ENCODE measurements at regions not wholly inside any gene's neighbourhood (a gene's known extent, or its start where the extent isn't known, plus 50 kb on each side); places are given as distances from the start of the nearest gene placed in this dataset.
"Not testable (repeated sequence)": the region's sequence is repeated elsewhere in the genome, so short reads cannot be mapped to it uniquely, and the experiment has no call there.

DNA sequence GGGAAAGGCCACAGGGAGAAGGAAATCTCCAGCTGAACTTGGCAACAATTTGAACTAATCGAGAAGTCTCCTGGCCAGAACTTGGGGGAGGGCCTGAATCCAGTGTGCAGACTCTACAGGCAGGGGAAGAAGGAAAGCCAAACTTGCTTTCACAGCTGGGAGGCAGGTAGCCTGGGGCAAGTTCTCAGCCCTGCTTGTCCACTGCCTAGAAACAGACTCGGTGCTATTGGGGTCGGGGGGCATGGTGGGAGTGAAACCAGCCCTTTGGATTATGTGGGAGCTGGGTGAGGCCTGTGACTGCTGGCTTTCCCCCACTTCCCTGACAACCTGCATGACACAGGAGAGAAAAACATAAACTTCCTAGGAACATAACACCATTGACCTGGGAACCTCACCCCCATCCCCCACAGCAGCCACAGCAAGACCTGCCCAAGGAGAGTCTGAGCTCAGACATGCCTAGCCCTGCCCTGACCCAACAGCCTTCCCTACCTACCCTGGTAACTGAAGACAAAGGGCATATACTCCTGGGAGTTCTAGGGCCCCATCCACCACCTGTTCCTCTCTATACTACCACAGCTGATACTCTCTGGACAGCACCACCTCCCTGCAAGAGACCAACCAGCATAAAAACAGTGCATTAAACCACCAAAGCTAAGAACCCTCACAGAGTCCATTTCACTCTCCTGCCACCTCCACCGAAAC, 103.7 kb upstream of the MNS1 start:
- no peaks in the 10 kb centered on the region for H3K36me3 ChIP-seq (ENCODE audit: control insufficient read depth, insufficient read depth, low read length)
- H3K4me3 ChIP-seq (replicated peaks; ENCODE audit: low read depth, low read length), result no peak overlapping the region
- TF ChIP-seq CTCF (IDR thresholded peaks at IDR 0.05; ENCODE audit: insufficient read depth, low read length, poor library complexity, severe bottlenecking), result no peak
- DNase-seq (ENCODE audit: extremely low read depth, insufficient read length), result no peak
- H3K27me3 ChIP-seq (replicated peaks; ENCODE audit: control insufficient read depth, insufficient read depth, low read length), result no peaks in the 10 kb centered on the region

- H3K27me3 ChIP-seq (replicated peaks; ENCODE audit: control insufficient read depth, insufficient read depth, low read length), result no peaks in the 10 kb centered on the region
- no peak for TF ChIP-seq CTCF (IDR thresholded peaks at IDR 0.05; ENCODE audit: insufficient read depth, low read length, poor library complexity, severe bottlenecking)
- H3K4me3 ChIP-seq (replicated peaks; ENCODE audit: low read depth, low read length), result no peak overlapping the region
- no peak for DNase-seq (ENCODE audit: extremely low read depth, insufficient read length)
- no peaks in the 10 kb centered on the region for H3K36me3 ChIP-seq (ENCODE audit: control insufficient read depth, insufficient read depth, low read length)
Measured at GRCh38 chr15:56557415-56557814, 92.5 kb upstream of the MNS1 start.

DNA sequence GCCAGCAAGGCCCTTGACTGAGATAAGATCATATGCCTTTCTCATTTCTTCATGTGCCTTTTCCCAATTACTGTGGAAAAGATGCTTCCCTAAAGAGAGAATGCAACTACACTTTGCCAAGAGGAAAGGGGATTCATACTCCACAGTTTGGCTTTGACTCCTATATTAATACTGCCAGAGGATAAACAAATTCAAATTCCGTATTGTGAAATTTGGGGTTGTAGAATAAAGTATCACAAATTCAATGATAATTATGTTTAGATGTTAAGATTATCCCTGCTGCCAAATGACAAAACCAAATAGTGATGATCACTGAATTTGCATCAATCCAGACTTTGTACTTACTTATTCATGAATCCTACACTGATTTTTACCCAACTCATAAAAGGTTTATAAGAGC, 88.5 kb upstream of the MNS1 start:
- DNase-seq (ENCODE audit: extremely low read depth, insufficient read length), result no peak
- no peak overlapping the region for H3K4me3 ChIP-seq (replicated peaks; ENCODE audit: low read depth, low read length)
- H3K27me3 ChIP-seq (replicated peaks; ENCODE audit: control insufficient read depth, insufficient read depth, low read length), result no peaks in the 10 kb centered on the region
- no peak for TF ChIP-seq CTCF (IDR thresholded peaks at IDR 0.05; ENCODE audit: insufficient read depth, low read length, poor library complexity, severe bottlenecking)
- H3K36me3 ChIP-seq (ENCODE audit: control insufficient read depth, insufficient read depth, low read length), result no peaks in the 10 kb centered on the region

DNA sequence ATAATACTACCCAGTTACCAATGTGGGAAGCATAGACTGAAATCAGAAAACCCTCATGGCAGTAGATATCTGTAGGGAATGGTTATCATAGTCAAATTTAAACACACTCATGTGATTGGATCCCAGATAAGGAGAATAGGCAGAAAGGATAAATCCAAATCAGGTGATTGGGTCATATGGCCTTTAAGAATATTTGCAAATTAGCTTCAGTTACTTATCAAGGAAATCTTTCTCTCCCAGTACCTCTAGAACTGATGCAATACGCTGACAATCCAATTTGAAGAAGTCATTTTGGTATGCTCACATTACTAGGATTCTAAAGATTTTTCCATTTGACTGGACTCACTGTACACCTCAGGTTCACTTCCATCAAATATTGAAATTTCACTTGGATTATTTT, 87.7 kb upstream of the MNS1 start:
- Histone ChIP-seq H3K4me3 (replicated peaks; ENCODE audit: low read depth, low read length) (no peak overlapping the region), H3K36me3 (ENCODE audit: control insufficient read depth, insufficient read depth, low read length) (no peaks in the 10 kb centered on the region), H3K27me3 (replicated peaks; ENCODE audit: control insufficient read depth, insufficient read depth, low read length) (no peaks in the 10 kb centered on the region)
- no peak for DNase-seq (ENCODE audit: extremely low read depth, insufficient read length)
- TF ChIP-seq CTCF (IDR thresholded peaks at IDR 0.05; ENCODE audit: insufficient read depth, low read length, poor library complexity, severe bottlenecking), result no peak

- H3K4me3 ChIP-seq (replicated peaks; ENCODE audit: low read depth, low read length); H3K27me3 ChIP-seq (replicated peaks; ENCODE audit: control insufficient read depth, insufficient read depth, low read length); DNase-seq (ENCODE audit: extremely low read depth, insufficient read length); H3K36me3 ChIP-seq (ENCODE audit: control insufficient read depth, insufficient read depth, low read length): not testable (repeated sequence)
Measured at GRCh38 chr15:56540570-56540969, 75.6 kb upstream of the MNS1 start.

DNA sequence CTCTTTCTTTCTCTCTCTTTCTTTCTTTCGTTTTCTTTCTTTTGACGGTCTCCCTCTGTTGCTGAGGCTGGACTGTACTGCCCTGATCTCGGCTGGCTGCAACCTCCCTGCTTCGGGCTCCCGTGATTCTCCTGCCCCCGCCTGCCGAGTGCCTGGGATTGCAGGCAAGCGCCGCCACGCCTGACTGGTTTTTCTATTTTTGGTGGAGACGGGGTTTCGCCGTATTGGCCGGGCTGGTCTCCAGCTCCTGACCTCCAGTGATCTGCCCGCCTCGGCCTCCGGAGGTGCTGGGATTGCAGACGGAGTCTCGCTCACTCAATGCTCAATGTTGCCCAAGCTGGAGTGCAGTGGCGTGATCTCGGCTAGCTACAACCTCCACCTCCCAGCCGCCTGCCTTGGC, 75.2 kb upstream of the MNS1 start:
- not testable (repeated sequence) for H3K36me3 ChIP-seq (ENCODE audit: control insufficient read depth, insufficient read depth, low read length); H3K27me3 ChIP-seq (replicated peaks; ENCODE audit: control insufficient read depth, insufficient read depth, low read length); DNase-seq (ENCODE audit: extremely low read depth, insufficient read length); H3K4me3 ChIP-seq (replicated peaks; ENCODE audit: low read depth, low read length)
